NT2/D1 (cell line): ENCODE measurements at regions not wholly inside any gene's neighbourhood (a gene's known extent, or its start where the extent isn't known, plus 50 kb on each side); places are given as distances from the start of the nearest gene placed in this dataset.
A peak's percentile ranks its signal among the peaks of the same experiment; 100 is the strongest.

Experiments
- DNase-seq: peaks from one replicate; pipeline ENCODE4 v3.0.0-alpha.2; 2011; ENCODE audit warnings: low read depth, low spot score
- H3K27me3 ChIP-seq: 2 replicates; pipeline ENCODE4 v1.6.0; 2011; ENCODE audit warnings: mild to moderate bottlenecking; ENCODE audit not compliant: insufficient read length, insufficient read depth
- H3K36me3 ChIP-seq: 2 replicates; pipeline ENCODE4 v1.6.1; 2011; ENCODE audit warnings: mild to moderate bottlenecking, low read length, mixed read lengths; ENCODE audit not compliant: insufficient read depth, insufficient read length
- H3K4me1 ChIP-seq: 2 replicates; pipeline ENCODE4 v1.5.1; 2011; ENCODE audit not compliant: insufficient read depth, insufficient read length
- H3K4me3 ChIP-seq: 2 replicates; pipeline ENCODE4 v1.5.1; 2011; ENCODE audit warnings: low read depth; ENCODE audit not compliant: insufficient read length
- H3K9ac ChIP-seq: 2 replicates; pipeline ENCODE4 v1.6.0; 2011; ENCODE audit warnings: low read depth; ENCODE audit not compliant: insufficient read length
- H3K9me3 ChIP-seq: 2 replicates; pipeline ENCODE4 v1.5.1; 2011; ENCODE audit warnings: mild to moderate bottlenecking, low read length; ENCODE audit not compliant: insufficient read depth
- SUZ12 ChIP-seq: IDR thresholded peaks from 2 replicates; pipeline ENCODE4 v1.6.1; 2011; ENCODE audit not compliant: insufficient read length, insufficient read depth; ENCODE audit errors: extremely low read depth
- YY1 ChIP-seq: IDR thresholded peaks from 2 replicates; pipeline ENCODE4 v1.6.1; 2011; ENCODE audit not compliant: insufficient read length, insufficient read depth
- ZNF274 ChIP-seq: IDR thresholded peaks from 2 replicates; pipeline ENCODE4 v1.6.1; 2011; ENCODE audit warnings: mild to moderate bottlenecking, low read depth, low read length

- Histone ChIP-seq H3K27me3 (no peaks in the 10 kb centered on the region), H3K36me3 (no peaks in the 10 kb centered on the region), H3K4me3 (no peak overlapping the region), H3K9ac (no peak overlapping the region), H3K9me3 (no peaks in the 10 kb centered on the region; the same call in 1 of the 2 replicates), H3K4me1 (no peaks in the 10 kb centered on the region)
- TF ChIP-seq SUZ12 (no peak), YY1 (no peak), ZNF274 (no peak)
- DNase-seq, result no peak
These were observed 322.0 kb upstream of the FKBP1C start for GRCh38 chr6:62889240-62889639.

DNA sequence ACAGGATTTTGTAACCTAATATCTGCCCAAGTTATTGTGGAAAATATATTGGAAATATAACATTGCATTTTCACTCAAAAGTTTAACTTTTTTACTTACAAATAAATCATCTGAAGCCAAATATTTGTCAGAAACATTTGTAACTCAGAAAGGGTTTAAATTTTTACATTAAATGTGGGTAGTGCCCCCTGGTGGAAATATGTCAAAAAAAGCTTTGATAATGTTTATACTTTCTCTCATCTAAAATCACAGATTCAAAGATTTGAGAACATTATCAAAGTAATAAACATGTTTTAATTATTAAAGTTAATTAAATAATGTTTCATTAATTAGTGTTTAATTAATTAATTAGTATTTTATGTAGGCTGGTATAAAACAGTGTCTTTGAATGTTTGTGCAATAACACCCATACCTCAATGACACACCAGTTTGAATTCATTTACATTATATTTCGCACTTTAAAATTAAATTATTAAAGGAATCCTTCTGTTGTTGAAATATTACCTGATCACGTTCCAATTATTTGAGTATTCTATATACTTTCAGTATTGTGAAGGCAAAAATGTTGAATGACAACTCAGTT lies 320.1 kb upstream of the FKBP1C start:
- TF ChIP-seq SUZ12 (no peak), ZNF274 (no peak), YY1 (no peak)
- Histone ChIP-seq H3K9me3 (no peaks in the 10 kb centered on the region; the same call in 1 of the 2 replicates), H3K36me3 (no peaks in the 10 kb centered on the region), H3K4me3 (no peak overlapping the region), H3K4me1 (no peaks in the 10 kb centered on the region), H3K9ac (no peak overlapping the region), H3K27me3 (no peaks in the 10 kb centered on the region)
- no peak for DNase-seq

DNA sequence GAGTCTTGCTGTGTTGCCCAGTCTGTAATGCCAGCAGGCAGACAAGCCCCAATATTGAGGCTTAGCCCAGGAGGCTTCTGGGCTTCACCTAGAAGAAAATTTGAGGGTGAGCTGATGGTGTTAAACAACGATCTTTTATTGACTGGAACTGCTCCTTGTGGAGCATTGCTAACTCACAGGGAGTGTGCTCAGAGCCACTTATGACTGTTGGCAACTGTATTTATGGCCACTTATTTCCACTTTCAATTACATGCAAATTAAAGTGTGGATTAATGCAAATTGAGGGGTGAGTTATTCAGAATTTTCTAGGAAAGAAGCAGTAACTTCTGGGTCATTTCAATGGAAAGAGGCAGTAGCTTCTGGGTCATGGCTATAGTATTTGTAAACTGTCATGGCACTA lies 317.2 kb upstream of the FKBP1C start:
- no peak for DNase-seq
- no peaks in the 10 kb centered on the region; the same call in 1 of the 2 replicates for H3K9me3 ChIP-seq
- no peak overlapping the region for H3K4me3 ChIP-seq
- TF ChIP-seq YY1, result no peak
- no peak for TF ChIP-seq ZNF274
- no peak for TF ChIP-seq SUZ12
- H3K27me3 ChIP-seq, result no peaks in the 10 kb centered on the region
- no peaks in the 10 kb centered on the region for H3K36me3 ChIP-seq
- no peaks in the 10 kb centered on the region for H3K4me1 ChIP-seq
- H3K9ac ChIP-seq, result no peak overlapping the region

DNA sequence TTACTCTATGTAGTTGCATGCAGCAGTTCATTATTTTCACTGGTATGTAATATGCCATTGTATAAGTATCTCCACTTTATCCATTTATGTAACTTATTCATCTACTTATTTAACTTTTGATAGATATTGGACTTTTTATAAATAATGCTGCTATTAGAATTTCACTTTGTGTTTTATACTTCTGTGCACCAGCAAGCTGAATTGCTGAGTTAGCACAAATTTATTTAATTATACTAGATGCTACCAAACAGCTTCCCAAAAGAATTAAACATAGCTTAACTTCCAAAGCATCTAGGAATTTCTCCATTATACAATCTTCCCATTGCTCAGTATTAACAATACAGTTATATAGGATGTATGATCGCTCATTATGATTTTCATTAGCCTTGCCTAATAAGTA lies 308.0 kb upstream of the FKBP1C start:
- Histone ChIP-seq H3K4me1 (no peaks in the 10 kb centered on the region), H3K9ac (no peak overlapping the region), H3K36me3 (no peaks in the 10 kb centered on the region), H3K27me3 (no peaks in the 10 kb centered on the region), H3K9me3 (peaks cover 5% of the 10 kb centered on the region; the same call in 1 of the 2 replicates), H3K4me3 (no peak overlapping the region)
- TF ChIP-seq SUZ12, result no peak
- TF ChIP-seq YY1, result no peak
- TF ChIP-seq ZNF274, result no peak
- DNase-seq, result no peak

DNA sequence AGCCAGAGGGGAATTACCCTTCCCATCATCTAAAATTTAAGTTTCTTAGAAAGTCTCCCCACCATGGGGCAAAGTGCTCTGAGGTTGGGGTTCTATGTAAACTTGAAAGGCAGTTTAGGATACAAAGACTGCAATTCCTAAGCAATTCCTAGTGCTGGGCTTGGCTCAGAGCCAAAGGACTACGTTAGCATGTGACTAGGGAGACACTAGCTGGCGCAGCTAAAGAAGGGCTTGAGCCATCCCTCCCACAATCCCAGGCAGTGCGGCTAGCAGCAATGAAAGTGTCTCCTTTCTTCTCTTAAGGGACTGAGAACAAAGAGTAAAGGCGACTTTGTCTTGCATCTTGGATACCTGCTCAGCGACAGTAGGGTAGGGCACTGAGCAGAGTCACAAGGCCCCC lies 306.6 kb upstream of the FKBP1C start:
- peak; percentile 79 for DNase-seq

GRCh38 chr6:62914530-62914929 lies 296.7 kb upstream of the FKBP1C start:
- no peak for TF ChIP-seq YY1
- TF ChIP-seq ZNF274, result no peak
- no peak for TF ChIP-seq SUZ12

More for the DNA sequence above, 306.6 kb upstream of the FKBP1C start:
- Histone ChIP-seq H3K36me3 (no peaks in the 10 kb centered on the region), H3K27me3 (no peaks in the 10 kb centered on the region), H3K4me3 (no peak overlapping the region), H3K4me1 (no peaks in the 10 kb centered on the region), H3K9me3 (peaks cover 5% of the 10 kb centered on the region; the same call in 1 of the 2 replicates), H3K9ac (no peak overlapping the region)
- no peak for TF ChIP-seq ZNF274
- TF ChIP-seq YY1, result no peak
- no peak for TF ChIP-seq SUZ12

DNA sequence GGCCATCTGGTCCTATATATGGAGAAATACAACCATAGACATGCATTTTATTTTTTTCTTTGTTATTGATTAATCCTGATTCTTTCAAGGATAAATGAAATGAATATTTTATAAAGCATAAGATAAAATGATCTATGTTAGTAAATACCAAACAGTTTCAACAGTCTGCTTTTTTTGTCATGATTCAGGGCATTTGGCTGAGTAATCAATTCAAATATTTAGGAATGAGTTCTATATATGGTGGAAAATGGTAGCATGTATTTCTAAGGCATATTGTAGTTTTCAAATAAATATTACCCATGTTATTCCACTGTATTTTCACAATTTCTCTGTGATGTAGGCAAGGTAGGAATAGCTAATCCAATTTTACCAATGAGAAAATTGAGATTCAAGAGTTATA lies 287.5 kb upstream of the FKBP1C start:
- H3K4me3 ChIP-seq, result no peak overlapping the region
- H3K36me3 ChIP-seq, result no peaks in the 10 kb centered on the region
- H3K27me3 ChIP-seq, result no peaks in the 10 kb centered on the region
- DNase-seq, result no peak
- H3K9me3 ChIP-seq, result no peaks in the 10 kb centered on the region
- H3K4me1 ChIP-seq, result no peaks in the 10 kb centered on the region
- no peak overlapping the region for H3K9ac ChIP-seq
- TF ChIP-seq YY1, result no peak
- no peak for TF ChIP-seq ZNF274
- no peak for TF ChIP-seq SUZ12

More at GRCh38 chr6:62914530-62914929, 296.7 kb upstream of the FKBP1C start:
- no peaks in the 10 kb centered on the region for H3K4me1 ChIP-seq
- no peaks in the 10 kb centered on the region for H3K27me3 ChIP-seq
- DNase-seq, result no peak
- H3K4me3 ChIP-seq, result no peak overlapping the region
- H3K36me3 ChIP-seq, result no peaks in the 10 kb centered on the region
- no peak overlapping the region for H3K9ac ChIP-seq
- no peaks in the 10 kb centered on the region for H3K9me3 ChIP-seq
